ENCODE measurements at regions not wholly inside any gene's neighbourhood (a gene's known extent, or its start where the extent isn't known, plus 50 kb on each side); places are given as distances from the start of the nearest gene placed in this dataset.

DNA sequence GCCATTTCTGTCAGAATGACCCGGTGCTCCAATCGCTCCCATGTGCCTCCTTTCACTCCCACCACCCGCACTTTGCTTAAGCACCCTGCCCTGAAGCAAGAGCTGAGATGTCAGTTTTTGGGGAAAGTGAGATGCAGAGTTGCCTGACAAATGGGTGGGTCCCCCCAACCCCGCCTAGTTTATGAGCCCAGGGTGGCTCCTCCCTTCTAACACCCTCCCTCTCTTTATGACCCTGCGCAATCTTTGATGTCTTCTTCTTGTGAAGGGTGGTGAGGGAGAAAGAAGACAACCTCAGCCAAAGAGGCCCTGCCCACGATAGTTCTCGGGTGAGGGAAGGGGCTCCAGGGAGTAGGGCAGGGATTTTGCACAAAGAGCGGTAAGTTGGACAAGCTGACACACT, 89.5 kb upstream of the HOXC13 start:
- no peaks in the 10 kb centered on the region for H3K36me3 ChIP-seq (ENCODE audit: control insufficient read depth in 2 of 4, insufficient read depth in 4 of 4, low read length in 3 of 4)
- ChIA-PET CTCF (ENCODE audit: partially characterized antibody) (interaction anchor here (0.7 to 1.5 kb wide), 3 partner anchors 20 to 92 kb away, joined by 3 to 5 read pairs (median 3); no protein-coding TSS in a partner anchor), POLR2A (ENCODE audit: partially characterized antibody) (no interaction called here)
- H3K4ac ChIP-seq (replicated peaks; ENCODE audit: insufficient read length, low read depth, low read length) = no peak overlapping the region
- H3K18ac ChIP-seq (ENCODE audit: extremely low read depth, low read length) = no peak overlapping the region
- no peak overlapping the region for H3K27ac ChIP-seq (ENCODE audit: low read depth, low read length)
- H3K23ac ChIP-seq (ENCODE audit: insufficient read length) = no peak overlapping the region
- no peaks in the 10 kb centered on the region for H3K23me2 ChIP-seq (ENCODE audit: low read depth, low read length)
- H2BK15ac ChIP-seq (ENCODE audit: low read length) = no peak overlapping the region
- H2AK5ac ChIP-seq (ENCODE audit: low read depth, low read length) = no peak overlapping the region
- no peak overlapping the region for H3K9ac ChIP-seq (replicated peaks in 1 of 4; ENCODE audit: extremely low read depth in 1 of 4, low read depth in 3 of 4, low read length in 3 of 4)
- H3K27me3 ChIP-seq (replicated peaks in 1 of 4; ENCODE audit: control insufficient read depth in 3 of 4, extremely low read depth in 1 of 4, insufficient read depth in 3 of 4, low read length in 3 of 4) = no peaks in the 10 kb centered on the region; a peak in 1 of 7 replicates
- no peak overlapping the region for H3K4me3 ChIP-seq (ENCODE audit: extremely low read depth in 1 of 4, insufficient read depth in 2 of 4, low read depth in 3 of 4, low read length in 4 of 4)
- no peaks in the 10 kb centered on the region for H3K79me2 ChIP-seq (ENCODE audit: control insufficient read depth in 1 of 2, insufficient read depth in 2 of 2, low read length in 2 of 2)
- H2BK20ac ChIP-seq (ENCODE audit: low read length) = no peak overlapping the region
- H3K9me3 ChIP-seq (ENCODE audit: insufficient read depth in 2 of 2, low read depth in 1 of 2, low read length in 1 of 2) = no peaks in the 10 kb centered on the region
- H2BK5ac ChIP-seq (ENCODE audit: low read depth, low read length) = no peak overlapping the region
- 89% methylated on average over 8 of the region's 8 CpGs; no CpG with 5 or more reads in 1 of the 2 experiments for WGBS, 2 experiments (ENCODE audit: extremely low coverage in 1 of 2, insufficient coverage in 1 of 2, insufficient read length in 1 of 2, insufficient replicate concordance in 2 of 2, low coverage in 1 of 2, low lambda C conversion rate in 2 of 2, missing lambda C conversion rate in 1 of 2)
- H4K20me1 ChIP-seq (replicated peaks in 1 of 2; ENCODE audit: control insufficient read depth in 1 of 2, insufficient read depth in 2 of 2, low read length in 2 of 2) = no peaks in the 10 kb centered on the region
- DNase-seq (ENCODE audit: low read depth in 1 of 2, low spot score in 2 of 2) (no peak), FAIRE-seq (no peak)
- no peak for TF ChIP-seq KDM5A (IDR thresholded peaks at IDR 0.05; ENCODE audit: low read length)
- H3K56ac ChIP-seq (replicated peaks; ENCODE audit: insufficient read length, low read depth, low read length) = no peak overlapping the region
- peaks cover 0 to 3% (median 0%) of the 10 kb centered on the region in 4 experiments; a peak in 1 of 7 replicates for H3K4me1 ChIP-seq (replicated peaks in 1 of 4; ENCODE audit: control insufficient read depth in 3 of 4, insufficient read depth in 4 of 4, low read length in 3 of 4)
- H4K8ac ChIP-seq (ENCODE audit: extremely low read depth, insufficient read depth, low read length) = no peak overlapping the region
- H3K4me2 ChIP-seq (ENCODE audit: insufficient read depth in 1 of 2, low read depth in 2 of 2, low read length in 2 of 2) = no peak overlapping the region
- no peak overlapping the region for H3K14ac ChIP-seq (ENCODE audit: insufficient read length)
- no peak overlapping the region for H2BK12ac ChIP-seq (ENCODE audit: low read depth, low read length)
- H2BK120ac ChIP-seq (replicated peaks; ENCODE audit: low read depth, low read length) = no peak overlapping the region
- no peak overlapping the region for H4K5ac ChIP-seq (ENCODE audit: insufficient read length, low read depth, low read length)
- H4K91ac ChIP-seq (replicated peaks; ENCODE audit: insufficient read length, low read length) = no peak overlapping the region
- H3K79me1 ChIP-seq (ENCODE audit: low read depth, low read length) = no peaks in the 10 kb centered on the region
- no peak overlapping the region for H2AFZ ChIP-seq (ENCODE audit: low read length)

Measured in H1 (cell line).